ENCODE measurements at regions not wholly inside any gene's neighbourhood (a gene's known extent, or its start where the extent isn't known, plus 50 kb on each side); places are given as distances from the start of the nearest gene placed in this dataset.
"Not testable (repeated sequence)": the region's sequence is repeated elsewhere in the genome, so short reads cannot be mapped to it uniquely, and the experiment has no call there.

GRCh38 chr11:41519696-41520095 lies 60.2 kb upstream of the LRRC4C start:
- no peak for DNase-seq

- no peak for DNase-seq
Measured at GRCh38 chr11:41522391-41522790, 62.9 kb upstream of the LRRC4C start.

- DNase-seq = no peak
Measured at GRCh38 chr11:41522899-41523672, 63.6 kb upstream of the LRRC4C start.

GRCh38 chr11:41527530-41527929 lies 68.1 kb upstream of the LRRC4C start:
- DNase-seq = no peak

- DNase-seq = no peak
Measured at GRCh38 chr11:41532413-41532812, 73.0 kb upstream of the LRRC4C start.

GRCh38 chr11:41533761-41534160 lies 74.3 kb upstream of the LRRC4C start:
- no peak for DNase-seq

GRCh38 chr11:41534391-41534790 lies 74.9 kb upstream of the LRRC4C start:
- no peak for DNase-seq

- DNase-seq = no peak
Measured at GRCh38 chr11:41534861-41535260, 75.4 kb upstream of the LRRC4C start.

GRCh38 chr11:41536021-41536568 lies 76.6 kb upstream of the LRRC4C start:
- no peak for DNase-seq

GRCh38 chr11:41544902-41545301 lies 85.5 kb upstream of the LRRC4C start:
- DNase-seq = not testable (repeated sequence)

GRCh38 chr11:41578421-41579051 lies 119.1 kb upstream of the LRRC4C start:
- DNase-seq = no peak

- DNase-seq = no peak
Measured at GRCh38 chr11:41579546-41579945, 120.1 kb upstream of the LRRC4C start.

GRCh38 chr11:41609511-41609910 lies 150.1 kb upstream of the LRRC4C start:
- no peak for DNase-seq

- DNase-seq = no peak
Measured at GRCh38 chr11:41612415-41612814, 153.0 kb upstream of the LRRC4C start.

- no peak for DNase-seq
Measured at GRCh38 chr11:41613326-41613725, 153.9 kb upstream of the LRRC4C start.

GRCh38 chr11:41622707-41623359 lies 163.4 kb upstream of the LRRC4C start:
- no peak for DNase-seq

GRCh38 chr11:41659985-41660384 lies 200.5 kb upstream of the LRRC4C start:
- DNase-seq = no peak

- DNase-seq = no peak
Measured at GRCh38 chr11:41660585-41660984, 201.1 kb upstream of the LRRC4C start.

- no peak for DNase-seq
Measured at GRCh38 chr11:41665441-41666360, 206.2 kb upstream of the LRRC4C start.

GRCh38 chr11:41666951-41667653 lies 207.7 kb upstream of the LRRC4C start:
- no peak for DNase-seq

GRCh38 chr11:41675205-41675604 lies 215.8 kb upstream of the LRRC4C start:
- DNase-seq = no peak

- DNase-seq = no peak
Measured at GRCh38 chr11:41713030-41713429, 253.6 kb upstream of the LRRC4C start.
